ENCODE measurements at regions not wholly inside any gene's neighbourhood (a gene's known extent, or its start where the extent isn't known, plus 50 kb on each side); places are given as distances from the start of the nearest gene placed in this dataset.

GRCh38 chr22:47851586-47851985 lies 1089.1 kb downstream of the TBC1D22A start:
- TF ChIP-seq EZH2 (IDR thresholded peaks at IDR 0.05; ENCODE audit: insufficient read depth, poor library complexity, severe bottlenecking) = no peak
- no peak for TF ChIP-seq EZH2phosphoT487 (IDR thresholded peaks at IDR 0.05; ENCODE audit: insufficient read depth, low read depth)
